ENCODE measurements at regions not wholly inside any gene's neighbourhood (a gene's known extent, or its start where the extent isn't known, plus 50 kb on each side); places are given as distances from the start of the nearest gene placed in this dataset.

- in situ Hi-C loops (cut with HindIII; ENCODE audit: low pct_unique_long_range_greater_than_20kb, low sequenced_read_pairs) = no loop called here
- TF ChIP-seq JUND (IDR thresholded peaks at IDR 0.05; ENCODE audit: low read depth) = no peak
- no peak for DNase-seq (ENCODE audit: low read depth in 1 of 2, low spot score in 1 of 2)
Observed at GRCh38 chr2:143901185-143901842, 618.6 kb downstream of the ZEB2 start.

- in situ Hi-C loops (cut with HindIII; ENCODE audit: low pct_unique_long_range_greater_than_20kb, low sequenced_read_pairs) = no loop called here
- no peak for DNase-seq (ENCODE audit: low read depth in 1 of 2, low spot score in 1 of 2)
- no peak for TF ChIP-seq JUND (IDR thresholded peaks at IDR 0.05; ENCODE audit: low read depth)
Observed at GRCh38 chr2:143899987-143900386, 619.9 kb downstream of the ZEB2 start.

- no peak for TF ChIP-seq JUND (IDR thresholded peaks at IDR 0.05; ENCODE audit: low read depth)
- in situ Hi-C loops (cut with HindIII; ENCODE audit: low pct_unique_long_range_greater_than_20kb, low sequenced_read_pairs) = no loop called here
Observed at GRCh38 chr2:143893371-143893770, 626.5 kb downstream of the ZEB2 start.

GRCh38 chr2:143891879-143892308 is 628.0 kb downstream of the ZEB2 start:
- DNase-seq (ENCODE audit: low read depth in 1 of 2, low spot score in 1 of 2) = no peak
- in situ Hi-C loops (cut with HindIII; ENCODE audit: low pct_unique_long_range_greater_than_20kb, low sequenced_read_pairs) = no loop called here

More at GRCh38 chr2:143893371-143893770, 626.5 kb downstream of the ZEB2 start:
- no peak for DNase-seq (ENCODE audit: low read depth in 1 of 2, low spot score in 1 of 2)

GRCh38 chr2:143890798-143891197 is 629.1 kb downstream of the ZEB2 start:
- peak in 1 of 2 experiments; percentile 1 for DNase-seq (ENCODE audit: low read depth in 1 of 2, low spot score in 1 of 2)
- TF ChIP-seq JUND (IDR thresholded peaks at IDR 0.05; ENCODE audit: low read depth) = no peak
- in situ Hi-C loops (cut with HindIII; ENCODE audit: low pct_unique_long_range_greater_than_20kb, low sequenced_read_pairs) = no loop called here

More at GRCh38 chr2:143891879-143892308, 628.0 kb downstream of the ZEB2 start:
- TF ChIP-seq JUND (IDR thresholded peaks at IDR 0.05; ENCODE audit: low read depth) = no peak

- no peak for TF ChIP-seq JUND (IDR thresholded peaks at IDR 0.05; ENCODE audit: low read depth)
- in situ Hi-C loops (cut with HindIII; ENCODE audit: low pct_unique_long_range_greater_than_20kb, low sequenced_read_pairs) = no loop called here
- no peak for DNase-seq (ENCODE audit: low read depth in 1 of 2, low spot score in 1 of 2)
Observed at GRCh38 chr2:143889216-143889615, 630.7 kb downstream of the ZEB2 start.

GRCh38 chr2:143885461-143885860 is 634.5 kb downstream of the ZEB2 start:
- no peak for DNase-seq (ENCODE audit: low read depth in 1 of 2, low spot score in 1 of 2)
- in situ Hi-C loops (cut with HindIII; ENCODE audit: low pct_unique_long_range_greater_than_20kb, low sequenced_read_pairs) = no loop called here
- no peak for TF ChIP-seq JUND (IDR thresholded peaks at IDR 0.05; ENCODE audit: low read depth)

GRCh38 chr2:143881246-143881645 is 638.7 kb downstream of the ZEB2 start:
- in situ Hi-C loops (cut with HindIII; ENCODE audit: low pct_unique_long_range_greater_than_20kb, low sequenced_read_pairs) = no loop called here
- no peak for DNase-seq (ENCODE audit: low read depth in 1 of 2, low spot score in 1 of 2)
- no peak for TF ChIP-seq JUND (IDR thresholded peaks at IDR 0.05; ENCODE audit: low read depth)

GRCh38 chr2:143877876-143878530 is 641.9 kb downstream of the ZEB2 start:
- TF ChIP-seq JUND (IDR thresholded peaks at IDR 0.05; ENCODE audit: low read depth) = no peak
- no peak for DNase-seq (ENCODE audit: low read depth in 1 of 2, low spot score in 1 of 2)
- in situ Hi-C loops (cut with HindIII; ENCODE audit: low pct_unique_long_range_greater_than_20kb, low sequenced_read_pairs) = no loop called here

GRCh38 chr2:143877056-143877455 is 642.9 kb downstream of the ZEB2 start:
- no peak for TF ChIP-seq JUND (IDR thresholded peaks at IDR 0.05; ENCODE audit: low read depth)
- in situ Hi-C loops (cut with HindIII; ENCODE audit: low pct_unique_long_range_greater_than_20kb, low sequenced_read_pairs) = no loop called here
- no peak for DNase-seq (ENCODE audit: low read depth in 1 of 2, low spot score in 1 of 2)

GRCh38 chr2:143875295-143876233 is 644.4 kb downstream of the ZEB2 start:
- in situ Hi-C loops (cut with HindIII; ENCODE audit: low pct_unique_long_range_greater_than_20kb, low sequenced_read_pairs) = no loop called here
- no peak for TF ChIP-seq JUND (IDR thresholded peaks at IDR 0.05; ENCODE audit: low read depth)
- no peak for DNase-seq (ENCODE audit: low read depth in 1 of 2, low spot score in 1 of 2)

GRCh38 chr2:143873886-143874285 is 646.0 kb downstream of the ZEB2 start:
- in situ Hi-C loops (cut with HindIII; ENCODE audit: low pct_unique_long_range_greater_than_20kb, low sequenced_read_pairs) = no loop called here
- DNase-seq (ENCODE audit: low read depth in 1 of 2, low spot score in 1 of 2) = no peak
- no peak for TF ChIP-seq JUND (IDR thresholded peaks at IDR 0.05; ENCODE audit: low read depth)
